NCI-H1048 (cell line): ENCODE measurements at regions not wholly inside any gene's neighbourhood (a gene's known extent, or its start where the extent isn't known, plus 50 kb on each side); places are given as distances from the start of the nearest gene placed in this dataset.

ENCODE experiments used
- DNase-seq: peaks from one replicate; lab custom pipeline; 2025; lab: John Stamatoyannopoulos, UW

- no peak for DNase-seq
Measured at GRCh38 chrX:30161043-30161442, 54.3 kb upstream of the MAGEB2 start.
